ENCODE measurements at regions not wholly inside any gene's neighbourhood (a gene's known extent, or its start where the extent isn't known, plus 50 kb on each side); places are given as distances from the start of the nearest gene placed in this dataset.

- Histone ChIP-seq H3K9ac (ENCODE audit: low read length) (no peak overlapping the region), H3K9me2 (ENCODE audit: insufficient read depth, low read length) (no peaks in the 10 kb centered on the region), H3K27me3 (ENCODE audit: insufficient read depth, low read depth, low read length) (no peaks in the 10 kb centered on the region), H3K4me2 (ENCODE audit: low read length) (no peak overlapping the region), H3K79me2 (replicated peaks; ENCODE audit: insufficient read depth, low read length) (no peaks in the 10 kb centered on the region), H3K36me3 (ENCODE audit: insufficient read depth, low read length) (no peaks in the 10 kb centered on the region), H2AFZ (ENCODE audit: low read depth, low read length) (no peak overlapping the region), H4K20me1 (ENCODE audit: insufficient read depth) (no peaks in the 10 kb centered on the region), H3F3A (ENCODE audit: insufficient read depth, low read length, poor library complexity, severe bottlenecking) (no peaks in the 10 kb centered on the region), H3K4me3 (ENCODE audit: low read length) (no peak overlapping the region), H3K27ac (ENCODE audit: low read length) (no peak overlapping the region), H3K9me3 (ENCODE audit: low read length) (no peaks in the 10 kb centered on the region)
- no peak for TF ChIP-seq EP300 (conservative IDR thresholded peaks at IDR 0.05; ENCODE audit: poor library complexity, severe bottlenecking)
- TF ChIP-seq EZH2 (IDR thresholded peaks at IDR 0.05; ENCODE audit: borderline replicate concordance, insufficient read depth, low read length, poor library complexity, severe bottlenecking): no peak
- TF ChIP-seq TAF1 (IDR thresholded peaks at IDR 0.05; ENCODE audit: low read depth): no peak
- TF ChIP-seq MXI1 (conservative IDR thresholded peaks at IDR 0.05; ENCODE audit: poor library complexity, severe bottlenecking): no peak
- no peak for TF ChIP-seq SMC3 (conservative IDR thresholded peaks at IDR 0.05; ENCODE audit: poor library complexity)
- no peak for TF ChIP-seq CTCF (IDR thresholded peaks at IDR 0.05; ENCODE audit: poor library complexity, severe bottlenecking)
- no peak for TF ChIP-seq REST (IDR thresholded peaks at IDR 0.05; ENCODE audit: borderline replicate concordance)
- no peak for TF ChIP-seq POLR2AphosphoS5 (IDR thresholded peaks at IDR 0.05)
- TF ChIP-seq RAD21 (conservative IDR thresholded peaks at IDR 0.05): no peak
These were observed 51.5 kb upstream of the MELK start for GRCh38 chr9:36521148-36521547.

- Histone ChIP-seq H3K4me2 (ENCODE audit: low read length) (no peak overlapping the region), H4K20me1 (ENCODE audit: insufficient read depth) (no peaks in the 10 kb centered on the region), H3K36me3 (ENCODE audit: insufficient read depth, low read length) (no peaks in the 10 kb centered on the region), H3K9me3 (ENCODE audit: low read length) (no peaks in the 10 kb centered on the region), H3F3A (ENCODE audit: insufficient read depth, low read length, poor library complexity, severe bottlenecking) (no peaks in the 10 kb centered on the region), H3K27ac (ENCODE audit: low read length) (no peak overlapping the region), H3K79me2 (replicated peaks; ENCODE audit: insufficient read depth, low read length) (no peaks in the 10 kb centered on the region), H3K4me3 (ENCODE audit: low read length) (no peak overlapping the region), H3K27me3 (ENCODE audit: insufficient read depth, low read depth, low read length) (no peaks in the 10 kb centered on the region), H3K9ac (ENCODE audit: low read length) (no peak overlapping the region), H2AFZ (ENCODE audit: low read depth, low read length) (no peak overlapping the region), H3K9me2 (ENCODE audit: insufficient read depth, low read length) (no peaks in the 10 kb centered on the region)
- TF ChIP-seq POLR2AphosphoS5 (IDR thresholded peaks at IDR 0.05): no peak
- no peak for TF ChIP-seq SMC3 (conservative IDR thresholded peaks at IDR 0.05; ENCODE audit: poor library complexity)
- no peak for TF ChIP-seq REST (IDR thresholded peaks at IDR 0.05; ENCODE audit: borderline replicate concordance)
- no peak for TF ChIP-seq EZH2 (IDR thresholded peaks at IDR 0.05; ENCODE audit: borderline replicate concordance, insufficient read depth, low read length, poor library complexity, severe bottlenecking)
- no peak for TF ChIP-seq MXI1 (conservative IDR thresholded peaks at IDR 0.05; ENCODE audit: poor library complexity, severe bottlenecking)
These were observed 55.6 kb upstream of the MELK start for GRCh38 chr9:36517131-36517530.
